CD4-positive, alpha-beta T cell (primary cell): ENCODE measurements at regions not wholly inside any gene's neighbourhood (a gene's known extent, or its start where the extent isn't known, plus 50 kb on each side); places are given as distances from the start of the nearest gene placed in this dataset.

Source experiments
- ATAC-seq: fragments of 200-7000 bp; cut with Tn5 transposase; one replicate; pipeline ENCODE4 v1.10.0; 2022; ENCODE audit warnings: mild to moderate bottlenecking; ENCODE audit not compliant: poor library complexity
- CTCF ChIA-PET: fragments of 350-600 bp; sonication (Branson Sonifier 250); formaldehyde crosslinking; loops from one replicate; lab custom pipeline; 2021; ENCODE audit warnings: antibody characterized with exemption, inconsistent platforms; lab: Charles Lee
- POLR2A ChIA-PET: fragments of 350-600 bp; sonication (Branson Sonifier 250); formaldehyde crosslinking; loops from one replicate; lab custom pipeline; 2021; ENCODE audit warnings: antibody characterized with exemption, inconsistent platforms; lab: Charles Lee
- DNase-seq, 14 experiments: peaks; one replicate each; pipeline ENCODE4 v3.0.0-alpha.2; 2013 to 2020; ENCODE audit warnings: mixed read lengths in 2 of 14
- H3K27ac ChIP-seq, 2 donors: one replicate each; pipeline versions ENCODE4 v1.5.1 to v1.7.0; 2013; ENCODE audit warnings: low read length in 2 of 2, low read depth in 1 of 2, mild to moderate bottlenecking in 1 of 2
- H3K27me3 ChIP-seq, 2 experiments: 1 replicate in 1 of 2; 2 replicates in 1 of 2; pipeline versions ENCODE4 v1.6.1 to v1.7.0; 2013; ENCODE audit warnings: low read length in 2 of 2, control low read depth in 1 of 2, mild to moderate bottlenecking in 1 of 2, moderate library complexity in 1 of 2; ENCODE audit not compliant: insufficient read depth in 2 of 2, control insufficient read depth in 1 of 2
- H3K36me3 ChIP-seq: one replicate; pipeline ENCODE4 v1.6.1; 2013; ENCODE audit warnings: low read length, control low read depth; ENCODE audit not compliant: insufficient read depth
- H3K4me1 ChIP-seq: one replicate; pipeline ENCODE4 v1.6.1; 2013; ENCODE audit warnings: low read length, control low read depth; ENCODE audit not compliant: insufficient read depth
- H3K4me3 ChIP-seq: one replicate; pipeline ENCODE4 v1.5.1; 2013; ENCODE audit warnings: mild to moderate bottlenecking, low read length, moderate library complexity
- H3K9me3 ChIP-seq, 2 experiments: 1 replicate in 1 of 2; 2 replicates in 1 of 2; pipeline versions ENCODE4 v1.6.1 to v1.7.0; 2013; ENCODE audit warnings: low read length in 2 of 2, mild to moderate bottlenecking in 2 of 2, control low read depth in 1 of 2, moderate library complexity in 1 of 2; ENCODE audit not compliant: control insufficient read depth in 1 of 2, insufficient read depth in 1 of 2
- H3K27ac Mint-ChIP-seq: one replicate; pipeline ENCODE4 v1.8.0; 2020; ENCODE audit warnings: mixed read lengths
- H3K27me3 Mint-ChIP-seq: one replicate; pipeline ENCODE4 v1.8.0; 2021; ENCODE audit warnings: mixed read lengths
- H3K36me3 Mint-ChIP-seq: one replicate; pipeline ENCODE4 v1.8.0; 2021; ENCODE audit warnings: low read depth, mixed read lengths
- H3K4me1 Mint-ChIP-seq: one replicate; pipeline ENCODE4 v1.8.0; 2021; ENCODE audit warnings: low read depth, mixed read lengths
- H3K4me3 Mint-ChIP-seq: one replicate; pipeline ENCODE4 v1.8.0; 2020; ENCODE audit warnings: mild to moderate bottlenecking, mixed read lengths
- H3K9me3 Mint-ChIP-seq: one replicate; pipeline ENCODE4 v1.8.0; 2020; ENCODE audit warnings: mixed read lengths
- CTCF ChIP-seq: fragments of 200-600 bp; IDR thresholded peaks from one replicate; pipeline ENCODE4 v1.8.0; 2022; ENCODE audit warnings: antibody characterized with exemption, mild to moderate bottlenecking
- intact Hi-C, 2 experiments: fragments of 100-400 bp; cut with DNase I in 1 of 2; cut with micrococcal nuclease in 1 of 2; formaldehyde crosslinking; loops; one replicate each; pipeline versions ENCODE4 v1.15.1 to v1.9.0; 2023 to 2025; cut with DNase I, micrococcal nuclease

- intact Hi-C loops = no loop called here
- Histone ChIP-seq H3K27ac (peak overlapping the region; percentile 46 to 50), H3K4me3 (no peak overlapping the region), H3K27me3 (no peaks in the 10 kb centered on the region), H3K4me1 (peaks cover 21% of the 10 kb centered on the region), H3K36me3 (no peaks in the 10 kb centered on the region), H3K9me3 (no peaks in the 10 kb centered on the region)
- Mint-ChIP-seq H3K36me3 (no peaks in the 10 kb centered on the region), H3K27me3 (no peaks in the 10 kb centered on the region), H3K4me1 (peaks cover 27% of the 10 kb centered on the region), H3K9me3 (no peaks in the 10 kb centered on the region), H3K4me3 (peak overlapping the region; percentile 74), H3K27ac (peak overlapping the region; percentile 67)
- no peak for TF ChIP-seq CTCF
- ATAC-seq (no peak), DNase-seq (peak in 1 of 14 experiments; percentile 9)
- ChIA-PET CTCF (no interaction called here), POLR2A (interaction anchor here (0.9 to 1.1 kb wide), 4 partner anchors 53 to 138 kb away, joined by 3 to 4 read pairs (median 4); no protein-coding TSS in a partner anchor)
Measured at GRCh38 chr3:72309661-72310418, 524.9 kb upstream of the PROK2 start.

GRCh38 chr3:72308641-72309040 is 523.7 kb upstream of the PROK2 start:
- no peak for ATAC-seq
- Mint-ChIP-seq H3K27ac (peak overlapping the region; percentile 67), H3K4me1 (peaks cover 27% of the 10 kb centered on the region), H3K36me3 (no peaks in the 10 kb centered on the region), H3K4me3 (no peak overlapping the region), H3K9me3 (no peaks in the 10 kb centered on the region), H3K27me3 (no peaks in the 10 kb centered on the region)
- H3K27ac ChIP-seq = no peak overlapping the region
- intact Hi-C loops = no loop called here
- H3K9me3 ChIP-seq = no peaks in the 10 kb centered on the region
- TF ChIP-seq CTCF = no peak
- H3K4me3 ChIP-seq = no peak overlapping the region
- no peaks in the 10 kb centered on the region for H3K36me3 ChIP-seq
- CTCF ChIA-PET = no interaction called here
- peaks cover 21% of the 10 kb centered on the region for H3K4me1 ChIP-seq
- no peaks in the 10 kb centered on the region for H3K27me3 ChIP-seq
- POLR2A ChIA-PET = interaction anchor here (1.0 kb wide), 1 partner anchor 19 kb away, joined by 3 read pairs; no protein-coding TSS in a partner anchor
- DNase-seq = no peak

GRCh38 chr3:72307438-72308115 is 522.6 kb upstream of the PROK2 start:
- Mint-ChIP-seq H3K4me3 (no peak overlapping the region), H3K9me3 (no peaks in the 10 kb centered on the region), H3K27ac (no peak overlapping the region), H3K27me3 (no peaks in the 10 kb centered on the region), H3K4me1 (peaks cover 27% of the 10 kb centered on the region), H3K36me3 (no peaks in the 10 kb centered on the region)
- ChIA-PET POLR2A (interaction anchor here (1.0 kb wide), 1 partner anchor 18 kb away, joined by 3 read pairs; no protein-coding TSS in a partner anchor), CTCF (no interaction called here)
- no peak overlapping the region for H3K27ac ChIP-seq
- no peak for TF ChIP-seq CTCF
- peaks cover 21% of the 10 kb centered on the region for H3K4me1 ChIP-seq
- ATAC-seq = no peak
- no peak for DNase-seq
- H3K27me3 ChIP-seq = no peaks in the 10 kb centered on the region
- intact Hi-C loops = no loop called here
- no peaks in the 10 kb centered on the region for H3K36me3 ChIP-seq
- no peaks in the 10 kb centered on the region for H3K9me3 ChIP-seq
- no peak overlapping the region for H3K4me3 ChIP-seq
